ENCODE measurements at regions not wholly inside any gene's neighbourhood (a gene's known extent, or its start where the extent isn't known, plus 50 kb on each side); places are given as distances from the start of the nearest gene placed in this dataset.

DNA sequence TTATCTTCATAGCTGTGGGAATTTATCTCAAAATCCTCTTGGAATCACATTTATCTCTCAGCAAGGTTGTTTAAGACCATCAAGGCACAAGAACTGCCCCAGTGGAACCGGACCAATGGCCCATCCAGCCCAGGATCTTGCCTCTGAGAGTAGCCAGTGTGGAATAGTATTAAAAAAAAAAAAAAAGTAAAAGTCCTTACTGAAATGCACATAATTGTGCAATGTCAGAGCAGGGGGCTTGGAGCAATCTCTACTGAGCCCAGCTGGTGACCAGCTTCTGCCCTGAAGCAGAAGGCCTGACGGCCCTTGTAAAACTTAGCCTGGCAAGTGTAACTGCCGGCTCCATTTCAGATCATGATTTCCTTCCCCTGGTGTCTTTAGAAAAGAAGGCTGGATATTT lies 355.6 kb upstream of the PIK3C3 start:
- TF ChIP-seq CTCF (conservative IDR thresholded peaks at IDR 0.05 in 1 of 2, IDR thresholded peaks at IDR 0.05 in 1 of 2; ENCODE audit: extremely low read depth in 1 of 2, insufficient read depth in 1 of 2, low read depth in 1 of 2, low read length in 2 of 2) (no peak), EZH2 (IDR thresholded peaks at IDR 0.05; ENCODE audit: borderline replicate concordance, low read length) (no peak)
